HG02973 (cell line): ENCODE measurements at regions not wholly inside any gene's neighbourhood (a gene's known extent, or its start where the extent isn't known, plus 50 kb on each side); places are given as distances from the start of the nearest gene placed in this dataset.

Experiments
- ATAC-seq: cut with Tn5 transposase; IDR thresholded peaks from one replicate; pipeline ENCODE4 v1.9.1; 2021; ENCODE audit warnings: moderate library complexity; ENCODE audit not compliant: unreplicated experiment

DNA sequence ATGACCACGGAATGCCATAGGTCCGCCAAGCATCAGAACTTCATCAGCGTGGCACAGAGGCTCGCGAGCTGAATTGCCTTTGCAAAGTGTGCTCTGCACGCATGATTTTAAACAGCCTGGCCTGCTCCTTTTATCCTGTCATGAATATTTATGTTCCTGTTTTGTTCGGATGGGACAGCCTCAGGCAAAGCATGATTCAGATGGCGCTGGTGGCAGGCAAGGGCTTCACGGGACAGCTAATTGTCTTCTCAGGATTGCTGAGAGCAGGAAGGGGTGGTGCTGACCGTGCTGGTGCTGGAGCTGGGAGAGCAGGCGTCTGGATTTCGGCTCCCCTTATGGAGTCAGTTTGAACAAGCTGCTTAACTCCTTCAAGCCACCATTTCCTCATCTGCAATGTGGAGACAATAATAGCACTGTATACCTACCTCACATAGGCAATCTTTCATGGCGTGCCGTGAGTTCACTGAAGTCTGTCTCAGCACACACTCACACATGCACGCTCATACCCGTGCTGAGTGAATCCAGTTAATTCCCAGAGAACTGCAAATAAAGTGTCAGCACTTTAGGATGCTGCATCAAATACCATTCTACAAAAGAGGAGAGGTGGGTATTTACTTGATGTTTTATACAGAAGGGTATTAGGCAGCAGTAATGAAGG lies 79.7 kb upstream of the APCDD1 start:
- ATAC-seq, result no peak

DNA sequence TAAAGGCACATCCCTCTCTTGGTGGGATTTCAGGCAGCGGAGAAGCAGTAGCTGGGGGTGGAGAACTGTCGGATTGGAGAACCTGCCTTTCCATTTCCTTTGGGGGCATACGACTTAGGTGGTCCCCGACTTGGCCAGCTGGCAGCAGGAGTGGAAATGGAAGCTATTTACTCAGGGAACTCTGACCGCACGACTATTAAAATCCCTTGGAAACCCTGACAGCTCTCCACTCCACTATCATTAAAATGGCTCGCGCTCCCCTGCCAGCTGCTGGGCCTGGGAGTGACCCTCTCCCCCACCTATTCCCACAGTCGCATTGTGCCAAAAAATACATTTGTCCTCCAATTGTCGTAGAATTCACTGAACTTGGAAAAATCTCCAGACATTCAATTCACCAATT lies 77.7 kb upstream of the APCDD1 start:
- ATAC-seq, result no peak

DNA sequence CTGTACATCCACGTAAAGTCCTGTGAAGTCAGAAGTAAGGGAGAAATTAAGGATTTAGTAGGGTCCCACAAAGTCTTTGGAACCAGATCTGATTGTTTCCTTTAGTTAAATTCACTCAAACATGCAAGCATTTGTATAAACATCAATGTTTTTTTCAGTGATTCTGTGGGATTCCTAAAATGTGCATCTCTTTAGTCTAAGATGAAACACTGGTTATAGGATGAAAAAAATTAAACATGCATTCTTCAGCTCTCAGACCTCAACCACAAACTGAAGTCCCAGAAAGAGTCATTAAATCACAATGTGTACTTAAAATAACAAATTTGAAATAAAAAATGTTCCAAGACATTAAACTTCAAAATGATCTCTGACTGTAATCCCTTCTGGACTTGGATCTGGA lies 76.5 kb upstream of the APCDD1 start:
- no peak for ATAC-seq

DNA sequence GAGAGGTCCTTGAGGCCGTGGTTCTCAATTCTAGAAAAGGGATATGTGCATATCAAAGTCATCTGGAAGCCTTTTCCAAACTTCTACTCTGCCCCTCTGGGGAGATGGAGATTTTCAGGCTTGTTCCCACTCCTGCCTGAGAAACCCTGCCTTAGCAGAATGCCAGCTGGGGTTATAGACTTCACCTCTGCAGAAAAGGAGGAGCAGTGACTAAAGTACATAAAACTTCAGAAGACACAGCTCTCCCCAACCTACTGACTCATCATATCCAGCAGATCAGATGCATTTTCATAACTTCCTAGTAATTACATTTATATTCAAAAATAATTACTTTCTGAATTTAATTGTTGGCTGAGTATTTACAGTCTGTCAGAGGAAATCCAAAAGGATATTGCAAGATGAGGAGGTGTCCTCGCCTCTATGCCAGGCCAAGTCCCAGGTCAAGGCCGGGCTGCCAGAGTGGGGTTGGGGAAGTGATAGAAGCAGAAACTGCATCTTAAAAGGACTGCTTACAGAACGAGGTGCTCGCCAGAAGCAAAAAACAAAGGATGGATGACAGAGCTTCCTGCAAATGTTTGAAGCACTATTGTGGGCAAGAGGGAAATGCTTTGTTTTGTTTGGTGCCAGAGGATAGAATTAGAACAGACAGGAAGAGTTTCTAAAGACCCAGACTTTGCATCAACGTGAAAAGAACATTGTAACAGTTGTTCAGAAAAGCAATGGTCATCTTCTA lies 75.6 kb upstream of the APCDD1 start:
- no peak for ATAC-seq

DNA sequence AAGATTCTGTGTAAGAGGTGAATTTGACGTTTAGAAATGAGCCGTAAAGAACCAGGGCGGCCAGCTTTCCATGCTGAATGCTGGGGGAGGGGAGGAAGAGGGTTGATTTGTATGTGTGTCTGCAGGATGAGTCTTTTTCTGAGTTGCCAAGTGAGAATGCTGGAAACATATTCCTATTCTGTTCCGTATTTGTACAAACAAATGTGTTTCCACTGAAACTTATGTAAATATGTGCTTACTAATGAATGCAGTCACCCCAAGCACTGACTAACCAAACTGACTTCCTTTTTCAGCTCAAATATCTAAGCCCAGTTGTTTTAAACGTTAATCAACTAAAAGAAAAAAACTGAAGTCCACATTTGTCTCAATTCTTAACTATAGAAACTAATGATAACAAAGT lies 74.9 kb upstream of the APCDD1 start:
- no peak for ATAC-seq

DNA sequence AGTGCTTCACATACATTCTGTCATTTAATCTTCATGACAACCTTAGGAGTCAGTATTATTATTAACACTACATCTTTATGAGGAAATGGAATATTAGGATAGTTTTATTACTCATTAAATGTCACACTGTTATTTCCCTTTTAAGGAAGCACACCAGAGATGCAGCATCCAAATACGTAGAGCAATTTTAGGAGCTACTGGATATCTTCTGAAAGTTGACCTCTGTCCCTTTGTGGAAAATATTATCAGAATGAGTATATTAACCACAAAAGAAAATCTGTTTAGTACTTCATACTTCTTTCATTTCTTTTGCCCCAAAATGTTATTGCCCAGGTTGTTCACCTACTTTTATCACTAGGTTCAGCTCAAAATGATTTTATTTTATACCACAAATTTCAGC lies 72.9 kb upstream of the APCDD1 start:
- ATAC-seq, result no peak

DNA sequence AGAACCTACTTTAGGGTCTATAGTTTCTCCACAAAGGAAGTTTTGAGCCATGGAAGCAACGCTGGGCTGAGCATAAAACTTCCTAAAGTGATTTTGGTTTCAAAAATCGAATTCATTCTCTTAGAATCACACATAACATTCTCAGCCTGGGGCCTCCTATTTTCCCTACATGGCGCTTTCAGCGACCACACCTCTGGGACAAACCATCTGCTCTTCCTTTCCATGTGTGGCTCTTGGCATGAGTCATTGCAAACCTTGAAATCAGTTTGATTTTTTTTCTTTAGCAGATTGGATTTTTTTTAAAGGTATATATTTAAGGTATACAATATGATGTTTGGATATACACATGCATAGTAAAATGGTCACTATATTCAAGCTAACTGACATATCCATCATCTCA lies 72.5 kb upstream of the APCDD1 start:
- no peak for ATAC-seq

DNA sequence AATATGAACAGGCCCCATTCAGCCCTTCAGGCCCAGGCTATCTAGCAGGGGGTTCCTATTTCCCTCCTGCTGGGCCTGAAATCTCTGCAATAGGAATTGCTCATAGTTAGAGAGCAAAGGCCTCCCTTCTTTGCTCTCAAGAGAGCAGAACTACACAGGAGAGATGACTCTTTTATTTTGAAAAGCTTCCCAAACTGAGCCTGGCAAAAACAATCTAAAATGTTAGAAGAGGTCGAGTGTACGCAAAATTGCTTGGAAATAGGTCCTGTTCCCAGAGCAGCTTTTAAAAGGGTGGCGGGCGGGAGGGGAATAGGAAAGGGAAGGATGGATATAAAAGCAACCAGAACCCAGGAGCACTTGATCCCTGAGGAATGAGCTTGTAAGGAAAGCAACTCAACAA lies 68.4 kb upstream of the APCDD1 start:
- ATAC-seq, result no peak

DNA sequence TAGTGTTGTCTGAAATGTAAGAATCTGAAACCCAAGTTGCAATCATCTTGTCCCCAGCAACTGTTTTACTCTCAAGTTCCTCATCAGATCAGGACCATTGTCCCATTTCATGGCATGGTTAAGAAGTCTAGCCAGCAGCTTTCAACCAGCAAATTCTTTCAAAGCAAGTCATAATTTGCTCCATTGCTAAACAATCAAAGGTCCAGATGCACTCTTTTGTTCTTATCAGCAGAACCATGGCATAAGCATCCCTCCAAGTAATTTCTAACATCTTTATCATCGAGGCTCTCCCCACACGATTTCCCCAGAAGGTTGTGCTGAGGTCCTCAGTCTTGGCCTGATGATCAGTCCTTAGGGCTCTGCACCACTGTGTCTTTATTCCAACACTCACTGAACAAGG lies 67.5 kb upstream of the APCDD1 start:
- ATAC-seq, result no peak

DNA sequence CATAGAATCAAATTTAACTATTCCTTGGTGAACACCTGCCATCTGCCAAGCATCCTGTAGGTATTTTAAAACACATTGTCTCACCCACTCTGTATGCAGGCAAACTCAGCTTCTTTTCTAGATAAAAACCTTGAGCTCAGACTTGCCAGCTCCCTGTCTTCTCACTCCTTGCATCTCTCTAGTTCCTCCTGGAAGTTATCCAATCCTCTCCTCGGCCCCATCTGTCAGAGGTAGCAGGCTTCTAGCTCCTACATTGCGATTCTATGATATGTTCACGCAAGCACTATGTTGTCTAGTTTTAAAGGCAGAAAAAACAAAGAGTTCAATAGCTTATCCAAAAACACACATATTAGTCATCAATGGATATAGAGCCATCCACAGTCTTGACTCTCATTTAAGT lies 67.0 kb upstream of the APCDD1 start:
- ATAC-seq, result no peak

DNA sequence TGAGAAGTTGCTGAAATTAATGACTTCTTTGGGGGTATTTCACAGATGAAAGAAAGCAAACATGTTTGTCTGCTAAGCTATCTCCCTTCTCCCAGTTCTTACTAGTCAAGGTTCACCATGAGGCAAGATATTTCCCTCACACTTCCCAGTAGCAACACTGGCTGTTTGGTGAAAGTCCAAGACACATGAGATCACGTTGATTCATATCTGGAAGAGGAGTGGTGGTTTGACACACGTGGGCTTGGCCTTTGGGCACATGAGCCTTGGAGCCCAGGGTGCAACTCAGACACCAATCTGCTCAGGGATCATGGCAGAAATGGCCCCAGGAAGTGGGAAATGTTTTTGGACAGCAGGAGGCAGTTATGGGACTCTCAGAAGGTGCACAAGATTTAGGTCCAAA lies 66.1 kb upstream of the APCDD1 start:
- ATAC-seq, result no peak

DNA sequence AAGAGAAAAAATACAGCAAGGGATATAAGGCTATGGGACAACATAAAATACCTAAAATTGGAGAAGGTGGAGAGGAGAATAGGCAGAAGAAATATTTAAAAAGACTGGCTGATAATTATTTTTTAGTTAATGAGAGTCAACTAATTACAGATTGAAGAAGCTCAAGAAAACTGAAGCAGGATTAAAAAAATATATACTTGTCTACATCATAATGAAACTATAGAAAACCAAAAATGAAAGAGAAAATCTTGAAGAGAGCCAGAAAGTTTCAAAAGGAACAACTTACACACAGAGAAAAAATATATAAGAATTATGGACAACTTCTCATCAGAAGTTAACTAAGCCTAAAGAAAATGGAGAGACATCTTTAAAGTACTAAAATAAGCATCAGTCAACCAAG lies 62.9 kb upstream of the APCDD1 start:
- ATAC-seq, result peak; percentile 68

DNA sequence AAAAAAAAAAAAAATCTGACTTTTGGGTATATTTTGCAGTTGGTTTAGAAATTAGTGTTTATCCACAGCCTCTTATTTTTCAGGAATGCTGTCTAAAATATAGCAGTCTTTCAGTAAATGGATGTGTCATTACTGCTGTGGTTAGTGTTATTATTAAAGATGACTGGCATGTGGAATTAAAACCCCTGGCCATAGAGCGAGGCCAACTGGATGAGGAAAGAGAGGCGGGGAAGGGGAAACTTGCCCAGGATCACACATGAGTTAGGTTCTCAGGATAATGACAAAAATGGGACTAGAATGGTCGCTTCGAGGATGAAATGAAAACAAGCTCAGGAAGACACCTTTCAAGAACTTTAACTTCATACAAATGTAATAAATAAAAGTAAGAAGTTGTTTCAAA lies 57.4 kb upstream of the APCDD1 start:
- no peak for ATAC-seq

DNA sequence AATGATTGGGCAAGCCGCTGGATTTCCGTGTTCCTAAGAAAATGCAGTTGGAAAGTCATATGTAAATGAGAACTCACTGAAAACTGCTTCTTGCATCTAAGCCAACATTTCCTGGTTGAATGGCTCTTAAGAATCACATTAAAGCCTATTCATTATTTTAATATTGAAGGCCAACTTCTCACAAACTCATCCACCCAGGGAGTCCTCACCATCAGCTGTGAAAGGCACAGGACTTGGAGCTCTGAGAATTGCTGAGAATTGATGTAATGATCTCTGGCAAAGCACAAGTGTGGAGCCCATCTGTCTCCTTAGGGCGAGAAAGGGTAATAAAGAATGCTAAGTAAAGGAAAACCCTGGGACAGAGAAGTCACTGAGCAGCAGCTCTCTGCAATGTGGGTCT lies 55.9 kb upstream of the APCDD1 start:
- ATAC-seq, result no peak

DNA sequence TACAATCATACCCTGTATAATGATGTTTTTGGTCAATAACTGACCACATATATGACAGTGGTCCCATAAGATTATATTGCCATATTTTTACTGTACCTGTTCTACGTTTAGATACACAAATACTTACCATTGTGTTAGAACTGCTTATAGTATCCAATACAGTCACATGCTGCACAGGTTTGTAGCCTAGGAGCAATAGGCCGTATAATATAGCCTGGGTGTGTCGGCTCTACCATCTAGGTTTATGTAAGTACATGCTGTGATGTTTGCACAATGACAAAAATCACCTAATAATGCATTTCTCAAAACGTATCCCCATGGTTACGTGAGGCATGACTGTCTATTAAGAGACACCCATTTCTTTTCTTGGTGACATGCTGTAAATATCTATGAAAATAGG lies 55.0 kb upstream of the APCDD1 start:
- ATAC-seq, result no peak

DNA sequence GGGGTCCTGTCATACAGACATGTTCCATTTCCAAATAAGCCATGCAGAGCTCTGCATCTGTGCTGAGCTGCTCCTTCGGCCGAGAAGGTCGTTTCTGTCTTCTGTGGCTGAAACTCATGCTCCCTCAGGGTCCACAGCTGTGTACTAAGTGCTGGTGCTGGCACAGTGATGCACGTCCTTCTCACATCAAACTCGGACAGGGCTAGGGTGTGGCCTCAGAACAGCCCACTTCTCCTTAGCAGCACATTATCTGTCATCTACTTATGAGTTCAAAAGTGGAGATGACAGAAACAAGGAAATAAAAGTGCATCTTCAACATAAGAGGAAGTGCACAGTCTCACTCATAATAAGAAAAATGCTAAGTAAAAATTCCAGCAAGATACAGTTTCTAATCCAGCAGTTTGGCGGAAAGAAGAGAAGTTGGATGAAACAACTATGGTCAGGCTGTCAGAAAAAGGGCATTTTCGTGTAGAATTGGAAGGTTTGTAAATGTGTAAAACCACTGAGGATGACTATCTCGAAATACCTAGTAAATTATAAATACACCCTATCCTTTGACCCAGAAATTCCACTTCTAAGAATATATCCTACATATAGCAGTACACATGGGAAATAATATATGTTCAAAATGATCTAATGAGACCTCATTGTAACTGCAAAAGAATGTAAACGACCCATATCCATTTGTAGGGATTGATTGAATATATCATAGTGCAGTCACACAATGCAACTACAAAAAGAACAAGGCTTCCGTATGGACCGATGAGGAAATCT lies 53.7 kb upstream of the APCDD1 start:
- ATAC-seq, result no peak

DNA sequence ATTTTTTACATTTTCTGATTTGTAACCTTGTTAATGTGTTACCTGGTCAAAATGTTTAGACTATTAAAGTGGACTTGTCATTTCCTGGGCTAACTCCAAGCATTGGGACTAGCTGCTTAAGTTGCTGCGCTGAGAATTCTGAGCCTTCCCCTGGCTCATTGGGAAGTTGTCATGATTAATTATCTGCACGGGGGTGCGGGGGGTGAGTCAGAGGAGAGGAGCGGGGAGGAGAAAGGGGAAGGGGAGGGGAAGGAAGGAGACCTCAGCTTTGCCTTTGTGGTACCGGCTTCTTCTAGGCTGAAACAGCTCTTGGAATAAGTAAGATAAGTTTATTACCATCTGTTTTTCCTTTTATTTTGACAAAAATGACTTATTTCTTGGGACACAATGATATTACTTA lies 52.9 kb upstream of the APCDD1 start:
- ATAC-seq, result no peak

DNA sequence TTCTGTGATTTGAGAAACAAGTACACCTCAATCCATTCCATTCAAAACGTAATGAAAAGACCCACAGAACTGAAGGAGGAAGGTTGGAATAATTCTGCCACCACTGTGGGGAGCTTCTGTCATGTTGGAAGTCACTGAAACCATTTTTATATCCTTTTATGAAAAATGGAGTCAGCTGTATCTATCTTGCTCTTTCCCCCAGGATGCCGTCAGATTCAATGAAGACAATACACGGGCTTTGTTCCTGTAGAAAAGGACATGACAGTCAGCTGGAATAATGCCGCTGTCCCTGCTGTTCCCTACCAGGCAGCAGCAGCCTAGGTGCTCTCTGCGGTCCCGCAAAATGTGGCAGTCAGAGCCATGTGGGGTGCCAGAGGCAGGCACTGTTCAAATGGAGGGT lies 52.5 kb upstream of the APCDD1 start:
- ATAC-seq, result no peak

DNA sequence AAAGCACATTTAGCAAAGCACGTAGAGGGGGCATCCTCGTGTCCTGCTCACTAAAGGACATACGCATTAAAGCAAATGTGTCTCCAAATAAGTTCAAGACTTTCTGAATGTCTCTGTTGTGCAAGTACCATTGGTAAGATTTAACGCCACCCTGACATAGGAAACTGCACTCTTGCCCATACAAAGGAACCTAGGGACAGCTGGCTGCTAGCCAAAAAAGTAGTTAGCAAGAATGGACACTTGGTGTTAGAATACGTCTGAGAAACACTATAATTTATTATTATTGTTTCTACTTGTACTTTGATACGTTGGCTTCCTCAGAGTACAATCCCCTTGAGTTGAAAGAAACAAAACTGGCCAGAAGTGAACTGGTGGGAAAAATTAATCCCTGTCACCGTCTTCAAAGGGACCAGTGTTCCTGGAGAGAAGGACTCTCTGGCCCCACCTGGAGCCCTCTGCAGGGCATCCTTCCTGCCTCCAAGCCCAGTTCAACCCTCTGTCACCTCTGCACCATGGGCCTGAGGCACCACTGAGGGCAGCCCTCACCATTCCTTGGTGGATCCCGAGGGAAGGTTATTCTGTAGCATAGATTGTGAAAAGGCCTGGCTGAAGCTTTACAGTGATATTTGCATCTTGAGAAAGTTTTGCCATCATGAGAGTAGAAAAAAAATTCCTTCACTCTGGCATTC lies 51.4 kb upstream of the APCDD1 start:
- ATAC-seq, result no peak

DNA sequence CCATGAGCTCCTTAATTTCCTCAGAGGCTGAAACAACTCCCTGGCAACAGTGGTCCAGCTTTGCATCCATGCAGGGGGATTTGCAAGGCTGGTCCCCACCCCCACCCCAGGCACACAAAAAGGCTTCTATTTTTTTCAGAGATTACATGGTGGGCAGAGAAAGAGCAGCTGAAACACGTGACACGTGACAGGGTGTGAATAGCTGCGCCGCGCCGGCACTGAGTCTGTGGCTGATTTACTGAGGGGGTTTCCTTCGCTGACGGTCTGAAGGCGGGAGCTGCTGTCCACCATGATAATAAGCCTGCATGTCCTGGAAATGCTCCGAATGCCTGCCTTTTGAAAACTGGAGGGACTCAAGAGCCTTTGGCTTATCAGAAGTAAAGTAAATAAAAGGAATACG lies 50.7 kb upstream of the APCDD1 start:
- no peak for ATAC-seq

DNA sequence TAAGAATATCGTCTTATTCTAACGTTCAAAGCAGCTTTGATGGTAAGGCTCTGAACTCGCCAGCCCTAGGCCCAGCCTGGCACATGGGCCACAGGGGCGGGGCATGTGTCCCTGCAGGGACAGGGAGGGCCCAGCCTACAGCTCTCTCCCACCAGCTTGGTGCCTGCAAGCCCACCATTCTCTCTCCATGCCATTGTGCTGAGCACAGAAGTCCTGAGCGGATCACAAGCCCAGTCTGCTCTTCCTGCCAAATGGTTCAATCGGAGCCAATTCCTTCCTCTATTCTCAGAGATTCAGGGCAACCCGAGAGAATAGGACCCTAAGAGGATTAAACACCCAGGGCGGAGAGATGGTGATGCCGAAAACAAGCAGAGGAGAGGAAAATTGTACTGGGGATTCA lies 50.3 kb upstream of the APCDD1 start:
- no peak for ATAC-seq
